IPS DF 6.9 (cell line): ENCODE measurements at regions not wholly inside any gene's neighbourhood (a gene's known extent, or its start where the extent isn't known, plus 50 kb on each side); places are given as distances from the start of the nearest gene placed in this dataset.

Experiments used
- DNase-seq: peaks from one replicate; pipeline ENCODE4 v3.0.0-alpha.2; 2013; ENCODE audit warnings: low read depth, low spot score
- H3K27ac ChIP-seq: one replicate; pipeline ENCODE4 v1.5.1; 2013; ENCODE audit warnings: low read length, control low read depth
- H3K27me3 ChIP-seq: 2 replicates; pipeline ENCODE4 v1.6.1; 2013; ENCODE audit warnings: mild to moderate bottlenecking, low read length; ENCODE audit not compliant: control insufficient read depth, insufficient read depth
- H3K36me3 ChIP-seq: 2 replicates; pipeline ENCODE4 v1.6.1; 2013; ENCODE audit warnings: low read length; ENCODE audit not compliant: control insufficient read depth, insufficient read depth
- H3K4me1 ChIP-seq: 2 replicates; pipeline ENCODE4 v1.6.1; 2013; ENCODE audit warnings: low read length; ENCODE audit not compliant: control insufficient read depth, insufficient read depth
- H3K4me3 ChIP-seq: 2 replicates; pipeline ENCODE4 v1.5.1; 2013; ENCODE audit warnings: mild to moderate bottlenecking, low read length
- H3K9me3 ChIP-seq: 2 replicates; pipeline ENCODE4 v1.6.1; 2013; ENCODE audit warnings: low read length, inconsistent platforms; ENCODE audit not compliant: control insufficient read depth, insufficient read depth
- WGBS: extraction: QIAGEN DNeasy Blood & Tissue Kit; methylation state at CpG from one replicate; pipeline ENCODE4 v1.1.7; 2013; ENCODE audit warnings: mixed read lengths, missing lambda C conversion rate; ENCODE audit not compliant: insufficient read length, insufficient coverage; 5-methylcytosine and 5-hydroxymethylcytosine counted together

DNA sequence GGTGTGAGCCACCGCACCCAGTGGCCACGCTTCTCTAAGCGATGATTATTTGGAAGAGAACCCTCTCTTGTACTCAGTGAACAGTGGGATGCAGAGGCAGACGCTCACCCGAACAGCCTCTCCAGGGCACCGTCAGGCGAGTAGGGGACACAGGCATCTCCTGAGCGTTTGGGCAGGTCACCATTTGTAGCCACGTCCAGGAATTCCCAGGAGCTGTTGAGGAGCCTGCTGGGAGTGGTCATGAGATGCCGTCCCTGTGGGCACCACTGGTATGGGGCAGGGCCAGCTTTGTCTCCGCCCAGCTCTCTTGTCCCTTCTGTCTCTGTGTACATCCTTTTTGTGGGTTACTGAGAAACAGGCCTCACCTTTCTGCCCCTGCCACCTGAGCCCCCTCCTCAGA is 81.3 kb upstream of the ZNF469 start:
- Histone ChIP-seq H3K36me3 (no peaks in the 10 kb centered on the region), H3K4me3 (no peak overlapping the region), H3K4me1 (no peaks in the 10 kb centered on the region; the same call in 1 of the 2 replicates), H3K9me3 (no peaks in the 10 kb centered on the region), H3K27ac (no peak overlapping the region), H3K27me3 (no peaks in the 10 kb centered on the region)
- no CpG with 5 or more reads among the region's 11 CpGs for WGBS
- no peak for DNase-seq

GRCh38 chr16:88301886-88302285 is 80.9 kb upstream of the ZNF469 start:
- Histone ChIP-seq H3K27me3 (no peaks in the 10 kb centered on the region), H3K9me3 (no peaks in the 10 kb centered on the region), H3K36me3 (no peaks in the 10 kb centered on the region), H3K4me1 (no peaks in the 10 kb centered on the region; the same call in 1 of the 2 replicates), H3K27ac (no peak overlapping the region), H3K4me3 (no peak overlapping the region)
- no CpG with 5 or more reads among the region's 12 CpGs for WGBS
- no peak for DNase-seq

DNA sequence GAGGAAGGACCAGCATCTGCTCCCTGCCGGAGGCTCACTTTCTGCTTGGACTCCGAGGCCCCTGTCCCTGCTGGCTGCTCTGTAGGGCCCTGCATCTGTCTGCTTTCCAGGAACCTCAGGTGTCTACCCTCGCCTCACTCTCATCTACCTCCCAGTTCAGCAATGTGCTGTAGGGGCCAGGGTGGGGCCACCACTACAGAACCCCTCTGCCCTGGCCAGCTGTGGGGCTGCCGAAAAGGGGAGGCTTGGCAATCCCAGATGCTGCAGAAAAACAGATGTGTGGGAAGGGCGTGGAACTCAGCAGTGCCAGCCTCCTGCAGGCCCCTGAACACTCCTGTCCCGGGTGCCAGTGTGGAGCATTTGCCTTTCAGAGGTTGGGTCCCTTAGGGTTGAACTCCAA is 80.1 kb upstream of the ZNF469 start:
- H3K27ac ChIP-seq = no peak overlapping the region
- H3K9me3 ChIP-seq = no peaks in the 10 kb centered on the region
- no peak overlapping the region for H3K4me3 ChIP-seq
- H3K36me3 ChIP-seq = no peaks in the 10 kb centered on the region
- DNase-seq = no peak
- no peaks in the 10 kb centered on the region for H3K27me3 ChIP-seq
- WGBS = no CpG with 5 or more reads among the region's 6 CpGs
- H3K4me1 ChIP-seq = no peaks in the 10 kb centered on the region; the same call in 1 of the 2 replicates

- H3K4me1 ChIP-seq = no peaks in the 10 kb centered on the region; the same call in 1 of the 2 replicates
- H3K27ac ChIP-seq = no peak overlapping the region
- no peaks in the 10 kb centered on the region for H3K27me3 ChIP-seq
- WGBS = no CpG with 5 or more reads among the region's 6 CpGs
- no peaks in the 10 kb centered on the region for H3K9me3 ChIP-seq
- DNase-seq = no peak
- no peaks in the 10 kb centered on the region for H3K36me3 ChIP-seq
- H3K4me3 ChIP-seq = no peak overlapping the region
These were observed 79.4 kb upstream of the ZNF469 start for GRCh38 chr16:88303405-88303804.

- no peak for DNase-seq
These were observed 78.6 kb upstream of the ZNF469 start for GRCh38 chr16:88303890-88304819.

GRCh38 chr16:88305176-88305575 is 77.6 kb upstream of the ZNF469 start:
- no peak for DNase-seq
- no peaks in the 10 kb centered on the region for H3K36me3 ChIP-seq
- H3K27me3 ChIP-seq = no peaks in the 10 kb centered on the region
- H3K4me1 ChIP-seq = no peaks in the 10 kb centered on the region
- no peaks in the 10 kb centered on the region for H3K9me3 ChIP-seq
- H3K27ac ChIP-seq = no peak overlapping the region
- no CpG with 5 or more reads among the region's 14 CpGs for WGBS
- no peak overlapping the region for H3K4me3 ChIP-seq

More at GRCh38 chr16:88303890-88304819, 78.6 kb upstream of the ZNF469 start:
- no peaks in the 10 kb centered on the region for H3K27me3 ChIP-seq
- no peaks in the 10 kb centered on the region for H3K9me3 ChIP-seq
- no peak overlapping the region for H3K27ac ChIP-seq
- H3K36me3 ChIP-seq = no peaks in the 10 kb centered on the region
- WGBS = no CpG with 5 or more reads among the region's 16 CpGs
- H3K4me3 ChIP-seq = no peak overlapping the region
- H3K4me1 ChIP-seq = no peaks in the 10 kb centered on the region; the same call in 1 of the 2 replicates

GRCh38 chr16:88306411-88306810 is 76.3 kb upstream of the ZNF469 start:
- no peaks in the 10 kb centered on the region for H3K9me3 ChIP-seq
- no peak overlapping the region for H3K4me3 ChIP-seq
- H3K27ac ChIP-seq = no peak overlapping the region
- no peaks in the 10 kb centered on the region for H3K36me3 ChIP-seq
- H3K27me3 ChIP-seq = no peaks in the 10 kb centered on the region
- WGBS = no CpG with 5 or more reads among the region's 8 CpGs
- no peaks in the 10 kb centered on the region for H3K4me1 ChIP-seq
- no peak for DNase-seq

DNA sequence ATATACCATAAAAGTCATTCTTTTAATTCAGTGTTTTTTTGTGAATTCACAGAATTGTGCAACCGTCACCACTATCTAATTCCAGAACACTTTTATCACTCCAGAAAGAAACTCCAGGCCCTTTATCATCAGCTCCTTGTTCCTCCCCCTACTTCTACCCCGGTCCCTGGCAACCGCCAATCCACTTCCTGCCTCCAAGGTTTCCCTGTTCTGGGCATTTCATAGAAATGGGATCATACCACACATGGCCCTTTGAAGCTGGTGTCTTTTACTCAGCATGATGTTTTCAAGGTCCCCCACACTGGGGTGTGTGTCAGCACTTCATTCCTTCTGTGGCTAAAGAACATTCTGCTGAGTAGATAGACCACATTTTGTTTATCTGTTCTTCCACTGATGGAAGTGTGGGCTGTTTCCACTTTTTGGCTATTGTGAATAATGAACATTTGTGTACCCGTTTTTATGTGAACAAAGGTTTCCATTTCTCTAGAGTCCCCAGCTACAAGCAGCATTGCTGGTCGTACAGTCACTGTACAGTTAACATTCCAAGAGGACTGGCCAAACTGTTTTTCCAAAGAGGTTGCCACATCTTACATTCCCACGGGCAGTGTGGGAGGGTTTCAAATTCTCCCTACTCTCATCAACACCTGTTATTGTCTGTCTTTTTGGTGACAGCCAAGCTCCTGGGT is 75.8 kb upstream of the ZNF469 start:
- H3K4me3 ChIP-seq = no peak overlapping the region
- no peaks in the 10 kb centered on the region for H3K27me3 ChIP-seq
- WGBS = no CpG with 5 or more reads among the region's 6 CpGs
- H3K36me3 ChIP-seq = no peaks in the 10 kb centered on the region
- DNase-seq = no peak
- no peaks in the 10 kb centered on the region for H3K4me1 ChIP-seq
- H3K27ac ChIP-seq = no peak overlapping the region
- H3K9me3 ChIP-seq = no peaks in the 10 kb centered on the region

DNA sequence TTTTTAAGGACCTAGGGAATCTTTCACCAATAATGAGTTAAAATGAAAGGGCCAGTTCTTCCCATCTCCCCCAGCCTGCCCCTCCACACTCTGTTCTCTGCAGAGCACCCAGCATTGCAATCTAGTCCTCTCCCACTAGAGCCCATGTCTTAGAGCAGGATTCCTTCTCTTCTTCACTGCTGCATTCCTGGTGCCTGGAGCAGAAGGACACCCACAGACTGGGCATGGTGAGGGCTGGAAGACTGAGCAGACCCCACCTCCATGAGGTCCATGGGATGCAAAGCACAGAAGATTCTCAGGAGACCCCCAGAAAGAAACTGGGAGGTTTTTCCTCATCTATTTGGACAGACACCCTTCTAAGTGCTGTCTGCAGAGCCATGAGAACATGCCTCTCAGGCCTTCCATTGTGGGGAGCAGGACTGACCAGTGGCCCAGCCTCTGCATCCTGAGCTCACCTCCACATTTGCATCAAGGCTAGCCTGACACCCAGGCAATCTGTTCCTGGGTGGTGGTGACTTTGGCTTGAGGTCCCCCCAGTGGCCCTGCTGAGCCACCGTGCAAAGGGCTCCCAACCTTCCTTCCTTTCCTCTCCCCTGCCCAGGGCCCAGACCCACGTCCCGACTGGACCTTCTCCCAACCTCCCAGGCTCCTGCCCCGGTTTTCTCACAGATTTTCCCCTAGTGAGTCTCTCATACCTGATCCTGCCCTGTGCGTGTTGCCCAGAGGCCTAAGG is 74.2 kb upstream of the ZNF469 start:
- H3K27ac ChIP-seq = no peak overlapping the region
- no peaks in the 10 kb centered on the region for H3K4me1 ChIP-seq
- no peaks in the 10 kb centered on the region for H3K36me3 ChIP-seq
- WGBS = no CpG with 5 or more reads among the region's 5 CpGs
- DNase-seq = no peak
- no peak overlapping the region for H3K4me3 ChIP-seq
- H3K27me3 ChIP-seq = no peaks in the 10 kb centered on the region
- H3K9me3 ChIP-seq = no peaks in the 10 kb centered on the region

DNA sequence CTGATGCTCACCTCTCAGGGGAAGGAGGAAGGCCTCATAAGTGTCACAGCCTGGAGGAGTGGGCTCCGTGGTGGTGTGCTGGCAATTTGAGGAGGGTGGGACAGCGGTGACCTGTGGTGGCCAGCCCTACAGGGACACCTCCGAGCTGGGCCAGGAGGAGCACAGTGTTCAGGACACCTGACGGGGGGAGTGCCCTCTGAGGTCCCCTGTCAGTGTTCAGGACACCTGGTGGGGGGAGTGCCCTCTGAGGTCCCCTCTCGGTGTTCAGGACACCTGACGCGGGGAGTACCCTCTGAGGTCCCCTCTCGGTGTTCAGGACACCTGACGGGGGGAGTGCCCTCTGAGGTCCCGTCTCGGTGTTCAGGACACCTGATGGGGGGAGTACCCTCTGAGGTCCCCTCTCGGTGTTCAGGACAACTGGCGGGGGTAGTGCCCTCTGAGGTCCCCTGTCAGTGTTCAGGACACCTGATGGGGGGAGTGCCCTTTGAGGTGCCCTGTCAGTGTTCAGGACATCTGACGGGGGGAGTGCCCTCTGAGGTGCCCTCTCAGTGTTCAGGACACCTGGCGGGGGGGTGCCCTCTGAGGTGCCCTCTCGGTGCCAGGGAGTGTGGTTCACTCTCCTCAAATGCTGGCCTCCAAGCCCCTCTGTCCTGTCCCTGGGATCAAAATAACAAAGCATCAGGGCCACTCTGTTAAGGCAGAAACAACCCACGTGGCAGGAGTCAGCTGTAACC is 73.4 kb upstream of the ZNF469 start:
- no peak overlapping the region for H3K27ac ChIP-seq
- no peaks in the 10 kb centered on the region for H3K4me1 ChIP-seq
- no peaks in the 10 kb centered on the region for H3K9me3 ChIP-seq
- H3K27me3 ChIP-seq = no peaks in the 10 kb centered on the region
- no peak overlapping the region for H3K4me3 ChIP-seq
- no CpG with 5 or more reads among the region's 17 CpGs for WGBS
- no peak for DNase-seq
- H3K36me3 ChIP-seq = no peaks in the 10 kb centered on the region
